Lower leg skin (tissue), 4 donors: ENCODE measurements at regions not wholly inside any gene's neighbourhood (a gene's known extent, or its start where the extent isn't known, plus 50 kb on each side); places are given as distances from the start of the nearest gene placed in this dataset.

Experiments
- DNase-seq, 2 donors: peaks; one replicate each; pipeline ENCODE4 v3.0.0-alpha.2; 2019; ENCODE audit warnings: low spot score in 2 of 2
- H3K4me3 ChIP-seq: fragments of 200-600 bp; sonication (generic); 2 replicates; pipeline ENCODE4 v1.5.1; 2017; ENCODE audit warnings: mild to moderate bottlenecking, low read depth; ENCODE audit not compliant: poor library complexity, severe bottlenecking
- CTCF ChIP-seq, 3 donors: fragments of 450-650 bp; IDR thresholded peaks; one replicate each; pipeline ENCODE4 v1.5.1; 2016; ENCODE audit warnings: antibody characterized with exemption in 3 of 3, mild to moderate bottlenecking in 3 of 3, moderate library complexity in 2 of 3
- POLR2A ChIP-seq, 2 donors: fragments of 450-650 bp; IDR thresholded peaks; one replicate each; pipeline ENCODE4 v1.6.1; 2016 to 2017; ENCODE audit warnings: antibody characterized with exemption in 2 of 2, mild to moderate bottlenecking in 1 of 2, moderate library complexity in 1 of 2
- WGBS, 2 donors: methylation state at CpG; one replicate each; pipeline ENCODE4 v1.1.5; 2018; 5-methylcytosine and 5-hydroxymethylcytosine counted together
- intact Hi-C: fragments of 100-400 bp; cut with DNase I; formaldehyde crosslinking; loops from one replicate; pipeline ENCODE4 v1.15.0; 2023; ENCODE audit warnings: low total_unique reads

GRCh38 chr19:27793644-27794493, 1419.1 kb downstream of the UQCRFS1 start:
- intact Hi-C loops = no loop called here

GRCh38 chr19:27793128-27793643, 1419.8 kb downstream of the UQCRFS1 start:
- 1 to 2% methylated on average over 16 to 20 of the region's 20 CpGs for WGBS, 2 donors
- intact Hi-C loops = no loop called here
- TF ChIP-seq CTCF (IDR thresholded peaks at IDR 0.05) = no peak
- TF ChIP-seq POLR2A (IDR thresholded peaks at IDR 0.05) = no peak
- H3K4me3 ChIP-seq = peak overlapping the region; percentile 79
- DNase-seq = peak in 1 of 2 donors; percentile 75

More at GRCh38 chr19:27793644-27794493, 1419.1 kb downstream of the UQCRFS1 start:
- peak; percentile 94 to 98 for DNase-seq
- TF ChIP-seq CTCF (IDR thresholded peaks at IDR 0.05) = no peak
- no peak for TF ChIP-seq POLR2A (IDR thresholded peaks at IDR 0.05)
- peak overlapping the region; percentile 79 for H3K4me3 ChIP-seq
- WGBS, 2 donors = 0 to 1% methylated on average over 37 to 51 of the region's 51 CpGs

- DNase-seq = no peak
- 11 to 14% methylated on average over 6 of the region's 6 CpGs for WGBS, 2 donors
- intact Hi-C loops = no loop called here
Measured at GRCh38 chr19:27792576-27793127, 1420.3 kb downstream of the UQCRFS1 start.

GRCh38 chr19:27780367-27781075, 1432.4 kb downstream of the UQCRFS1 start:
- intact Hi-C loops = no loop called here
- WGBS, 2 donors = 77 to 89% methylated on average over 10 of the region's 10 CpGs
- no peak overlapping the region for H3K4me3 ChIP-seq
- TF ChIP-seq POLR2A (IDR thresholded peaks at IDR 0.05) (no peak), CTCF (IDR thresholded peaks at IDR 0.05) (no peak)
- no peak for DNase-seq

More at GRCh38 chr19:27792576-27793127, 1420.3 kb downstream of the UQCRFS1 start:
- peak overlapping the region; percentile 79 for H3K4me3 ChIP-seq
- TF ChIP-seq POLR2A (IDR thresholded peaks at IDR 0.05) (no peak), CTCF (IDR thresholded peaks at IDR 0.05) (no peak)

GRCh38 chr19:27779954-27780353, 1433.0 kb downstream of the UQCRFS1 start:
- WGBS, 2 donors = 86 to 96% methylated on average over 1 of the region's 1 CpG

More at GRCh38 chr19:27779954-27780353, 1433.0 kb downstream of the UQCRFS1 start:
- DNase-seq = no peak
- TF ChIP-seq POLR2A (IDR thresholded peaks at IDR 0.05) (no peak), CTCF (IDR thresholded peaks at IDR 0.05) (no peak)
- H3K4me3 ChIP-seq = no peak overlapping the region
- intact Hi-C loops = no loop called here
